Left lung (tissue), 4 donors: ENCODE measurements at regions not wholly inside any gene's neighbourhood (a gene's known extent, or its start where the extent isn't known, plus 50 kb on each side); places are given as distances from the start of the nearest gene placed in this dataset.
"Not testable (repeated sequence)": the region's sequence is repeated elsewhere in the genome, so short reads cannot be mapped to it uniquely, and the experiment has no call there.

Source experiments
- ATAC-seq: fragments of 200-7000 bp; cut with Tn5 transposase; one replicate; pipeline ENCODE4 v1.9.1; 2020; ENCODE audit warnings: moderate library complexity
- DNase-seq, 4 donors: peaks; one replicate each; pipeline ENCODE4 v3.0.0-alpha.2; 2013 to 2020
- H3K27ac ChIP-seq, 2 donors: fragments of 200-600 bp; sonication (generic) in 1 of 2; one replicate each; pipeline versions ENCODE4 v1.5.0 to v1.8.0; 2020 to 2021
- H3K27me3 ChIP-seq, 2 donors: fragments of 200-600 bp; sonication (generic) in 1 of 2; one replicate each; pipeline versions ENCODE4 v1.5.0 to v1.8.0; 2020 to 2021
- H3K36me3 ChIP-seq, 2 donors: fragments of 200-600 bp; sonication (generic) in 1 of 2; one replicate each; pipeline versions ENCODE4 v1.5.0 to v1.8.0; 2020 to 2021
- H3K4me1 ChIP-seq, 2 donors: fragments of 200-600 bp; one replicate each; pipeline ENCODE4 v1.8.0; 2021
- H3K4me3 ChIP-seq, 2 donors: fragments of 200-600 bp; sonication (generic) in 1 of 2; one replicate each; pipeline versions ENCODE4 v1.5.0 to v1.8.0; 2020 to 2021; ENCODE audit warnings: mild to moderate bottlenecking in 1 of 2
- H3K9me3 ChIP-seq, 2 donors: fragments of 200-600 bp; sonication (generic) in 1 of 2; one replicate each; pipeline versions ENCODE4 v1.5.0 to v1.8.0; 2020 to 2021
- CTCF ChIP-seq, 2 donors: fragments of 200-600 bp; sonication (generic) in 1 of 2; IDR thresholded peaks; one replicate each; pipeline versions ENCODE4 v1.5.0 to v1.8.0; 2021; ENCODE audit warnings: antibody characterized with exemption in 2 of 2
- intact Hi-C, 2 donors: fragments of 100-400 bp; cut with DNase I; formaldehyde crosslinking; loops; one replicate each; pipeline versions ENCODE4 v1.11.2 to v1.14.2; 2022
- donor health status: DM: no; HTN: yes; CAD: no.
- donor health status: DM: no; HTN: no; CAD: no.

DNA sequence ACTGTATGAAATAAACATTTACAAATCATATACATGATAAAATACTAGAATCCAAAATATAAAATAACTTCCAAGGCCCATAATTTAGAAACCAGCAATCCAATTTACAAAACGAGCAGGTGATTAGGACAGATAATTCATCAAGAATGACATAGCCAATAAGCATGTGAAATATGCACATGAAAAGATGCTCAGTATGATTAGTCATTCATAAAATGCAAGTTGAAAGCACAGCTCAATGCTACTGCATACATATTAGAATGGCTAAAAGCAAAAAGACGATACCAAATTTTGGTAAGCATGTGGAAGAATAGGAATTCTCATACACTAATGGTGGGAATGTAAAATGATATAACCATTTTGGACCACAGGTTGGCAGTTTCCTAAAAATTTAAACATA is 837.2 kb upstream of the MIR17HG start:
- no peak overlapping the region for H3K4me3 ChIP-seq
- ATAC-seq, result no peak
- DNase-seq, result no peak
- H3K27ac ChIP-seq, result no peak overlapping the region
- no peaks in the 10 kb centered on the region for H3K36me3 ChIP-seq
- TF ChIP-seq CTCF (IDR thresholded peaks at IDR 0.05), result no peak
- no peaks in the 10 kb centered on the region for H3K4me1 ChIP-seq
- intact Hi-C loops, result no loop called here
- peaks cover 0 to 4% of the 10 kb centered on the region in 2 donors for H3K9me3 ChIP-seq
- H3K27me3 ChIP-seq, result no peaks in the 10 kb centered on the region

GRCh38 chr13:90511903-90512302 is 835.6 kb upstream of the MIR17HG start:
- no peaks in the 10 kb centered on the region for H3K9me3 ChIP-seq
- H3K27ac ChIP-seq, result no peak overlapping the region
- intact Hi-C loops, result no loop called here
- H3K4me3 ChIP-seq, result no peak overlapping the region
- H3K36me3 ChIP-seq, result no peaks in the 10 kb centered on the region
- H3K27me3 ChIP-seq, result no peaks in the 10 kb centered on the region
- no peak for TF ChIP-seq CTCF (IDR thresholded peaks at IDR 0.05)
- DNase-seq (no peak), ATAC-seq (no peak)
- H3K4me1 ChIP-seq, result no peaks in the 10 kb centered on the region

- H3K27ac ChIP-seq, H3K36me3 ChIP-seq, intact Hi-C loops, H3K4me3 ChIP-seq, H3K9me3 ChIP-seq, H3K4me1 ChIP-seq, H3K27me3 ChIP-seq, ATAC-seq, DNase-seq: not testable (repeated sequence)
Observed at GRCh38 chr13:90514712-90515111, 832.8 kb upstream of the MIR17HG start.

DNA sequence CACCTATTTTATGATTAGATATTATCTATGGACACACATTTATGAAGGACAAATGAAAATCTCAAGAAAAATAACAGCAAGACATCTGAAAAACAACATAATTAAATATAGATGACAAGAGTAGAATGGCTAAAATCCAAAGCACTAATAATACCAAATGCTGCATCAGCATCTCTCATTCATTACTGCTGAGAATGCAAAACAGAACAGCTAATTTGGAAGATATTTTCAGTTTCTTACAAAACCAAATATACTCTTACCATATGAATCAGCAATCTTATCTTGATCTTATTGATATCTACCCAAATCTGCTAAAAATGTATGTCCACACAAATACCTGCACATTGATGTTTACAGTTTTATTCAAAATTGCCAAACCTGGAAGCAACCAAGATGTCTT is 829.1 kb upstream of the MIR17HG start:
- ATAC-seq, result no peak
- no peaks in the 10 kb centered on the region for H3K27me3 ChIP-seq
- no peak for TF ChIP-seq CTCF (IDR thresholded peaks at IDR 0.05)
- H3K4me1 ChIP-seq, result no peaks in the 10 kb centered on the region
- H3K4me3 ChIP-seq, result no peak overlapping the region
- no peak overlapping the region for H3K27ac ChIP-seq
- intact Hi-C loops, result no loop called here
- no peaks in the 10 kb centered on the region for H3K36me3 ChIP-seq
- peaks cover 0 to 17% of the 10 kb centered on the region in 2 donors for H3K9me3 ChIP-seq
- peak in 1 of 4 donors; percentile 10 for DNase-seq

DNA sequence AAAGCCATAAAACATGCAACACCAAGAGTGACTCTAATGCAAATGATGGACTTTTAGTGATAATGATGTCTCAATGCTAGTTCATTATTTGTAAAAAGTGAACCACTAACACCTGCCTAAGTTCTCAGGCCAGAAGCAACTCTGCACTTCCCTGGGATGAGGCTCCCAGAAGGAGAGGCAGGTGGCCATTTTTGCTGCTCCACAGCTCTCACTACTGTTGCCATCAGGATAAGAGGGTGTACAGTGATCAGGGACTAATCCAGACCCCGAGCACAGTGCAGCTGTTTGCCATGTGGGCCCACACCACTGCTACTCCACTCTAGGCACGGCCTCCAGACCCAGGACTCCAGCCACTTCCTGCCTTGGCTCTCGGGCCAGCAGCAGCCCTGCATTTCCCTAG is 828.3 kb upstream of the MIR17HG start:
- DNase-seq, result no peak

More for the DNA sequence above, 828.3 kb upstream of the MIR17HG start:
- Histone ChIP-seq H3K9me3 (peaks cover 0 to 19% of the 10 kb centered on the region in 2 donors), H3K36me3 (no peaks in the 10 kb centered on the region), H3K27me3 (no peaks in the 10 kb centered on the region), H3K4me1 (no peaks in the 10 kb centered on the region), H3K4me3 (no peak overlapping the region), H3K27ac (no peak overlapping the region)
- ATAC-seq, result no peak
- intact Hi-C loops, result no loop called here
- TF ChIP-seq CTCF (IDR thresholded peaks at IDR 0.05), result no peak
